ENCODE measurements at regions not wholly inside any gene's neighbourhood (a gene's known extent, or its start where the extent isn't known, plus 50 kb on each side); places are given as distances from the start of the nearest gene placed in this dataset.
A peak's percentile ranks its signal among the peaks of the same experiment; 100 is the strongest.

DNA sequence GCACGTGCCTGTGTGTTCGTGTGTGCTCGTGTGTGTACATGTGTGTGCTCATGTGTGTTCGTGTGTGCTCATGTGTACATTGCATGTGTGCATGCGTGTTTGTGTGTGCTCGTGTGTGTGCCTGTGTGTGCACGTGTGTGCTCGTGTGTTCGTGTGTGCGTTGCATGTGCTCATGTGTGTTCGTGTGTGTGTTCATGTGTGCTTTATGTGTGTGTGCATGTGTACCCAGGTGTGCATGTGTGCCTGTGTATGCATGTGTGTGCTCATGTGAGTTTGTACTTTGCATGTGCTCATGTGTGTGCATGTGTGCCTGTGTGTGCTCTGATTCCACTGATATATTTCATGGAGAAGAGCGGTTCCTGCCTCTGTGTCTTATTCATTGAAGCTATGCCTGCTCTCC is 265.5 kb downstream of the FOXL1 start:
- peaks cover 36% of the 10 kb centered on the region for H3K27me3 Mint-ChIP-seq
- DNase-seq (ENCODE audit: low spot score, unreplicated experiment): no peak
- peaks cover 2% of the 10 kb centered on the region for H3K9me3 Mint-ChIP-seq (ENCODE audit: low read depth)
- H3K27ac Mint-ChIP-seq: no peak overlapping the region
- no peak overlapping the region for H3K4me3 Mint-ChIP-seq (ENCODE audit: low read depth)
- H3K36me3 Mint-ChIP-seq (ENCODE audit: insufficient read depth): no peaks in the 10 kb centered on the region
- no peaks in the 10 kb centered on the region for H3K4me1 Mint-ChIP-seq (ENCODE audit: low read depth)
- no peak for TF ChIP-seq CTCF (IDR thresholded peaks at IDR 0.05; ENCODE audit: unreplicated experiment)

GRCh38 chr16:86844695-86845094 is 266.3 kb downstream of the FOXL1 start:
- Mint-ChIP-seq H3K4me3 (ENCODE audit: low read depth) (no peak overlapping the region), H3K36me3 (ENCODE audit: insufficient read depth) (no peaks in the 10 kb centered on the region), H3K27me3 (peaks cover 38% of the 10 kb centered on the region), H3K27ac (peak overlapping the region; percentile 42), H3K4me1 (ENCODE audit: low read depth) (no peaks in the 10 kb centered on the region), H3K9me3 (ENCODE audit: low read depth) (no peaks in the 10 kb centered on the region)
- no peak for DNase-seq (ENCODE audit: low spot score, unreplicated experiment)
- no peak for TF ChIP-seq CTCF (IDR thresholded peaks at IDR 0.05; ENCODE audit: unreplicated experiment)

- Mint-ChIP-seq H3K4me1 (ENCODE audit: low read depth) (no peaks in the 10 kb centered on the region), H3K4me3 (ENCODE audit: low read depth) (no peak overlapping the region), H3K27ac (no peak overlapping the region), H3K27me3 (peaks cover 39% of the 10 kb centered on the region), H3K36me3 (ENCODE audit: insufficient read depth) (no peaks in the 10 kb centered on the region), H3K9me3 (ENCODE audit: low read depth) (no peaks in the 10 kb centered on the region)
- no peak for TF ChIP-seq CTCF (IDR thresholded peaks at IDR 0.05; ENCODE audit: unreplicated experiment)
- DNase-seq (ENCODE audit: low spot score, unreplicated experiment): no peak
Measured at GRCh38 chr16:86846136-86846535, 267.8 kb downstream of the FOXL1 start.

DNA sequence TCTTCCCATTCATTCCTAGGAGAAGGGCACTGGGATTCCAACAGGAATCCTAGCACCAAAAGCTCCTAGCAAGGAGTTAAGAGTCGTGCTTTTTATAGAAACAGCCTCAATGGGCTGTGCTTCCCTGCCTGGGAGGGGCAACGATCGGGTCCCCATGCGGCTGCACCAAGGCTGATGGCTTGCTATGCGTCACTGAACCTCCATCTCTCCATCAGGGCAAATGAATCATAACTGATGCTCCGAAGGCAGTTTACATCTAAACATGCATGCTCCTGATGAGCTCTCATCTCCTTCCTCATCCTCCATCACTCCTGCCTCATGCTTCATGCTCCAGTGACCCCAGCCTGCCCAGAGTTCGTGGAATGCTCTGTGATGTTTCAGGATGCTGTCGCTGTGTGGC is 270.5 kb downstream of the FOXL1 start:
- no peak overlapping the region for H3K4me3 Mint-ChIP-seq (ENCODE audit: low read depth)

DNA sequence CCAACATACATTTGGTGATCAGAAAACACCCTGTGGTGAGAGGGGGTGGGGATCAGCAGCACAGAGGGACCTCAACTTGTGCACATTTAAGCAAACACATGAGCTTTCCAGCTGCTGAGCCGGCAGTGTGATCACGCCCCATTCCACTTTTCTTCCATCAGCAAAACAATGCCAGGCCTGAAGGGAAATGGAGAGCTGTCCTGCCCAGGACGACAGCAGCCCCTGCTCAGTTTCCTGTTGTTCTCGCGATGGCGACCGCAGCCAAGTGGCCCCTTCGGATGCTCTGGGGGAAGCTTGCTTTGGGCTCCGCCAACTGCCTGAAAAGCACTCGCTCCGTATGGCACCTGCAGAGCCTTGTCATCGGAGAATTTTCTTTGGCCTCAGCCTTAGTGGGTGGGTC is 272.3 kb downstream of the FOXL1 start:
- Mint-ChIP-seq H3K27ac (no peak overlapping the region), H3K36me3 (ENCODE audit: insufficient read depth) (no peaks in the 10 kb centered on the region), H3K27me3 (peaks cover 29% of the 10 kb centered on the region), H3K4me3 (ENCODE audit: low read depth) (no peak overlapping the region), H3K9me3 (ENCODE audit: low read depth) (no peaks in the 10 kb centered on the region), H3K4me1 (ENCODE audit: low read depth) (peaks cover 2% of the 10 kb centered on the region)
- DNase-seq (ENCODE audit: low spot score, unreplicated experiment): no peak
- TF ChIP-seq CTCF (IDR thresholded peaks at IDR 0.05; ENCODE audit: unreplicated experiment): no peak

More for the DNA sequence above, 270.5 kb downstream of the FOXL1 start:
- Mint-ChIP-seq H3K9me3 (ENCODE audit: low read depth) (no peaks in the 10 kb centered on the region), H3K27me3 (peaks cover 28% of the 10 kb centered on the region), H3K36me3 (ENCODE audit: insufficient read depth) (no peaks in the 10 kb centered on the region), H3K4me1 (ENCODE audit: low read depth) (no peaks in the 10 kb centered on the region), H3K27ac (no peak overlapping the region)
- TF ChIP-seq CTCF (IDR thresholded peaks at IDR 0.05; ENCODE audit: unreplicated experiment): no peak
- DNase-seq (ENCODE audit: low spot score, unreplicated experiment): no peak
